SU-DHL-6 (cell line): ENCODE measurements at regions not wholly inside any gene's neighbourhood (a gene's known extent, or its start where the extent isn't known, plus 50 kb on each side); places are given as distances from the start of the nearest gene placed in this dataset.

Experiments
- H2AFZ ChIP-seq: fragments of 200-600 bp; sonication (generic); 2 replicates; pipeline ENCODE4 v1.6.1; 2014; ENCODE audit warnings: low read depth, mild to moderate bottlenecking, moderate library complexity, mixed read lengths, antibody characterized with exemption, low read length; ENCODE audit not compliant: severe bottlenecking
- H3F3A ChIP-seq: fragments of 200-600 bp; shearing (Covaris generic); 2 replicates; pipeline ENCODE4 v1.6.0; 2016; ENCODE audit warnings: antibody characterized with exemption, mild to moderate bottlenecking; ENCODE audit not compliant: insufficient read depth
- H3K27ac ChIP-seq: fragments of 200-600 bp; sonication (generic); 2 replicates; pipeline ENCODE4 v1.5.1; 2016; ENCODE audit warnings: low read depth, mild to moderate bottlenecking, low read length, moderate library complexity, mixed read lengths
- H3K27me3 ChIP-seq: fragments of 200-600 bp; sonication (generic), shearing (Covaris generic); 2 replicates; pipeline ENCODE4 v1.6.0; 2014; ENCODE audit warnings: mild to moderate bottlenecking, low read length
- H3K36me3 ChIP-seq: fragments of 200-600 bp; sonication (generic); 2 replicates; pipeline ENCODE4 v1.6.1; 2014; ENCODE audit warnings: mild to moderate bottlenecking, low read length, mixed read lengths
- H3K4me2 ChIP-seq: fragments of 300-600, 200-600 bp; shearing (Covaris generic), sonication (generic); 2 replicates; pipeline ENCODE4 v1.6.0; 2014; ENCODE audit warnings: low read length, low read depth, mild to moderate bottlenecking; ENCODE audit not compliant: poor library complexity, severe bottlenecking
- H3K4me3 ChIP-seq: fragments of 200-600 bp; sonication (generic); 2 replicates; pipeline ENCODE4 v1.5.1; 2014; ENCODE audit warnings: antibody characterized with exemption, low read length, mild to moderate bottlenecking, mixed read lengths; ENCODE audit not compliant: insufficient read depth, poor library complexity, severe bottlenecking
- H3K79me2 ChIP-seq: fragments of 200-600 bp; sonication (generic); 2 replicates; pipeline ENCODE4 v1.6.1; 2014; ENCODE audit warnings: mild to moderate bottlenecking, low read length, moderate library complexity; ENCODE audit not compliant: insufficient read depth
- H3K9ac ChIP-seq: fragments of 200-600 bp; sonication (generic); 2 replicates; pipeline ENCODE4 v1.7.0; 2014; ENCODE audit warnings: mild to moderate bottlenecking, low read length
- H3K9me2 ChIP-seq: fragments of 200-600 bp; sonication (generic); replicated peaks from 2 replicates; pipeline ENCODE4 v1.6.1; 2014; ENCODE audit warnings: low read length; ENCODE audit not compliant: insufficient read depth
- H3K9me3 ChIP-seq: fragments of 200-600 bp; sonication (generic); 2 replicates; pipeline ENCODE4 v1.6.1; 2014; ENCODE audit warnings: low read length, mixed read lengths; ENCODE audit not compliant: insufficient read depth
- H4K20me1 ChIP-seq: fragments of 200-600 bp; sonication (generic); 2 replicates; pipeline ENCODE4 v1.6.1; 2014; ENCODE audit warnings: low read depth, mild to moderate bottlenecking, antibody characterized with exemption, low read length, moderate library complexity, mixed read lengths
- EZH2phosphoT487 ChIP-seq: fragments of 200-600 bp; sonication (generic), shearing (Covaris generic); conservative IDR thresholded peaks from 2 replicates; pipeline ENCODE4 v1.6.1; 2018; ENCODE audit warnings: mild to moderate bottlenecking, antibody characterized with exemption, low read length, moderate library complexity, mixed read lengths
- TF ChIP-seq, protein P1 (sequence below): fragments of 200-600 bp; sonication (generic); IDR thresholded peaks from one replicate; pipeline ENCODE4 v1.5.1; 2017; ENCODE audit warnings: antibody characterized with exemption, mild to moderate bottlenecking, low read length, moderate library complexity; ENCODE audit not compliant: insufficient read depth, poor library complexity, severe bottlenecking

DNA sequence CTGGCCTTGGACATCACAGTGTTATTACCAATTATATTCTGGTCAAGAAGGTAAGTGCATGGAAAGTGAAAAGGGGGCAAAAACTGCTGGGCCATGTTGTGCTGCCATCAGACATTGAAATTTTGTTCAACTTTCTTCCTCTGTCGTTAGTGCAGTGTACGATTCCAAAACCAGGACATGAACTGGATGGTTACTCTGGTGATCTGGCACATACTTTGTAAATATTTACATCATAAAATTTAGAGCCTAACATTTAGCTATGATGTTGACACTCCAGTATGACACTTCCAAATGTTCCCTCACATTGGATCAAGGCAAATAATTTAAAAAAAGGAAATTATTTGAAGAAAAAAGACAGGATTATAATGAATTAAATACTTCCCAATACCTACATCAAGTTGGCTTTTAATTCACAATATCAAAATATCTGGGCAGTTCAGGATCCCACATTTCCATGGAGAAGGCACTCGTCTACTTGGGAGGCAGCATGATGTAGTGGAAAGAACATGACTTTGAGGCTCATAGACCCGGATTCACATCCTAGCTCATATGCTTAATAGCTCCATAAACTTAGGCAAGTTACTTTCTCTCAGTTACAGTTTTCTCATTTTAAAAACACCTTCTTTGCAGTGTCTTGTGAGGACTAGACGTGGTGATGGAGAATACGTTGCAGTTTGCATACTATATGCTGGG is 342.5 kb upstream of the MPDZ start:
- TF ChIP-seq, protein P1, sequence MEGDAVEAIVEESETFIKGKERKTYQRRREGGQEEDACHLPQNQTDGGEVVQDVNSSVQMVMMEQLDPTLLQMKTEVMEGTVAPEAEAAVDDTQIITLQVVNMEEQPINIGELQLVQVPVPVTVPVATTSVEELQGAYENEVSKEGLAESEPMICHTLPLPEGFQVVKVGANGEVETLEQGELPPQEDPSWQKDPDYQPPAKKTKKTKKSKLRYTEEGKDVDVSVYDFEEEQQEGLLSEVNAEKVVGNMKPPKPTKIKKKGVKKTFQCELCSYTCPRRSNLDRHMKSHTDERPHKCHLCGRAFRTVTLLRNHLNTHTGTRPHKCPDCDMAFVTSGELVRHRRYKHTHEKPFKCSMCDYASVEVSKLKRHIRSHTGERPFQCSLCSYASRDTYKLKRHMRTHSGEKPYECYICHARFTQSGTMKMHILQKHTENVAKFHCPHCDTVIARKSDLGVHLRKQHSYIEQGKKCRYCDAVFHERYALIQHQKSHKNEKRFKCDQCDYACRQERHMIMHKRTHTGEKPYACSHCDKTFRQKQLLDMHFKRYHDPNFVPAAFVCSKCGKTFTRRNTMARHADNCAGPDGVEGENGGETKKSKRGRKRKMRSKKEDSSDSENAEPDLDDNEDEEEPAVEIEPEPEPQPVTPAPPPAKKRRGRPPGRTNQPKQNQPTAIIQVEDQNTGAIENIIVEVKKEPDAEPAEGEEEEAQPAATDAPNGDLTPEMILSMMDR = no peak
- TF ChIP-seq EZH2phosphoT487 = no peak
- Histone ChIP-seq H3K9me2 (no peaks in the 10 kb centered on the region), H3K4me3 (no peak overlapping the region), H3K9me3 (no peaks in the 10 kb centered on the region), H3K27me3 (no peaks in the 10 kb centered on the region), H2AFZ (no peak overlapping the region), H3K27ac (no peak overlapping the region), H3K79me2 (no peaks in the 10 kb centered on the region), H3K36me3 (no peaks in the 10 kb centered on the region), H3K4me2 (no peak overlapping the region), H3F3A (no peaks in the 10 kb centered on the region), H3K9ac (no peak overlapping the region), H4K20me1 (no peaks in the 10 kb centered on the region)

DNA sequence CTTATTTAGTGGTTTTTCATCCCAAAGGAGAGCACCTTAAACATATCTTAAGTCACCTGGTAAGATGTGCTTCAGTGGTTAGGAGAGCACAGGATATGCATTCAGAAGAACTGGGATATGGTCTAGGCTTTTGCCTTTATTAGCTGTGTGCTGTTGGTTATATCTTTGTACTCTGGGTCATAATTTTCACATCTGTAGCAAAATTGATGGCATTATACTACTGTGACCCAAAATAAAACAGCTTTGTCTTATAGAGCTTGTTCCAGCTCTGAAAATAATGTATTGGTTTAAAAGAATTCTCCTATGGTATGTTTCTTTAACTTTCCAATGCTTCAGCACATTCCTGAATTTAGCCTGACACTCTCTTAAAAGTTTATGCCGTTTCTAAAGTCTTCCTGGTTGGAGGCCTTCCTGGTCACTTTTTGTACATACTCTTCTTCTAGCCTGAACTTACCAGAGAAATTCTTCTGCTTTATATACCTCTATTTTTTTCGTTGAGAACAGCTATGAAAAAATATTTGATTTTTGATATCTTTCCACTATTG is 337.1 kb upstream of the MPDZ start:
- Histone ChIP-seq H3K9me2 (no peaks in the 10 kb centered on the region), H4K20me1 (no peaks in the 10 kb centered on the region), H3K79me2 (no peaks in the 10 kb centered on the region), H3K9ac (no peak overlapping the region), H3K27ac (no peak overlapping the region), H3K4me2 (no peak overlapping the region), H3K4me3 (no peak overlapping the region), H3F3A (no peaks in the 10 kb centered on the region), H3K27me3 (no peaks in the 10 kb centered on the region), H2AFZ (no peak overlapping the region), H3K36me3 (no peaks in the 10 kb centered on the region), H3K9me3 (no peaks in the 10 kb centered on the region)
- no peak for TF ChIP-seq EZH2phosphoT487
- TF ChIP-seq, protein P1 = no peak

DNA sequence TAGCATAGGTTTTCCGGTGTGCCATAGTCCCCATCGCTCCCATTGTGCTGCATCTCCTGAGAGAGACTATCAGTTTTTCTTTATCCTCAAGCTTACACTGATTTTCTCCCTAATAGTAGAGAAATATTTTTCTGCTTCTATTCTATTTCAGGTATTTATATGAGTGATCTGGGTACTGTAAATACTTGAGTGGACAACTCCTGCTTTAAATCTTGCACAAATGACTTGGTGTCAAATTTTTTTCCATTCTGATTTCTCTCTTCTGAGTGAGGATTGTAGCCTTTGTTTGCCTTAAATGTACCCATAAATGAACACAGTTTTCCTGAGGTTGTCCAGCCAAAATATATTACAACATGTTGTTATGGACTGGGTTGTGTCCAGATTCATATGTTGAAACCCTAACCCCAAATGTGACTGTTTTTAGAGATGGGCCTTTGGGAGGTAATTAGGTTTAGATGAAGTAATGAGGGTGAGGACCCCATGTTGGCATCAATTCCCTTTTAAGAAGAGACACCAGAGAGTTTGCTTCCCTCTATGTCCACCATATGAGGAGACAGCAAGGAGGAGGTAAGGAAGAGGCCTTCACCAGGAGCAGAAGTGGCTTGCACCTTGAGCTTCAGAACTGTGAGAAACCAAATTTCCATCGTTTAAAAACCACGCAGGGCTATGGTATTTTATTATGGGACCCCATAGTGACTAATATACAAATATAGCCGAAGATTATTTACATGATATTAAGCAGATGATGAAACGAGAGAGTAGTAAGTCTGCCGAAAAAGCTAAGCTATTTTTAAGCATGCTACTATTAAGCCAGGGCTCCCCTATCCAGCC is 336.4 kb upstream of the MPDZ start:
- Histone ChIP-seq H3K9me3 (no peaks in the 10 kb centered on the region), H4K20me1 (no peaks in the 10 kb centered on the region), H3K36me3 (no peaks in the 10 kb centered on the region), H3K9me2 (no peaks in the 10 kb centered on the region), H3K79me2 (no peaks in the 10 kb centered on the region), H3K4me3 (no peak overlapping the region), H2AFZ (no peak overlapping the region), H3K27ac (no peak overlapping the region), H3F3A (no peaks in the 10 kb centered on the region), H3K27me3 (no peaks in the 10 kb centered on the region), H3K4me2 (no peak overlapping the region), H3K9ac (no peak overlapping the region)
- TF ChIP-seq EZH2phosphoT487 = no peak
- TF ChIP-seq, protein P1 = no peak
